Posterior cingulate gyrus (tissue), 11 donors: ENCODE measurements at regions not wholly inside any gene's neighbourhood (a gene's known extent, or its start where the extent isn't known, plus 50 kb on each side); places are given as distances from the start of the nearest gene placed in this dataset.
"Not testable (repeated sequence)": the region's sequence is repeated elsewhere in the genome, so short reads cannot be mapped to it uniquely, and the experiment has no call there.

Experiments used
- DNase-seq, 10 donors: peaks; one replicate each; pipeline versions ENCODE4 v3.0.0 to v3.0.0-alpha.2; 2020 to 2021; ENCODE audit warnings: mixed read lengths in 3 of 10
- intact Hi-C: fragments of 100-400 bp; cut with DNase I; formaldehyde crosslinking; loops from one replicate; pipeline ENCODE4 v1.15.1; 2023

DNA sequence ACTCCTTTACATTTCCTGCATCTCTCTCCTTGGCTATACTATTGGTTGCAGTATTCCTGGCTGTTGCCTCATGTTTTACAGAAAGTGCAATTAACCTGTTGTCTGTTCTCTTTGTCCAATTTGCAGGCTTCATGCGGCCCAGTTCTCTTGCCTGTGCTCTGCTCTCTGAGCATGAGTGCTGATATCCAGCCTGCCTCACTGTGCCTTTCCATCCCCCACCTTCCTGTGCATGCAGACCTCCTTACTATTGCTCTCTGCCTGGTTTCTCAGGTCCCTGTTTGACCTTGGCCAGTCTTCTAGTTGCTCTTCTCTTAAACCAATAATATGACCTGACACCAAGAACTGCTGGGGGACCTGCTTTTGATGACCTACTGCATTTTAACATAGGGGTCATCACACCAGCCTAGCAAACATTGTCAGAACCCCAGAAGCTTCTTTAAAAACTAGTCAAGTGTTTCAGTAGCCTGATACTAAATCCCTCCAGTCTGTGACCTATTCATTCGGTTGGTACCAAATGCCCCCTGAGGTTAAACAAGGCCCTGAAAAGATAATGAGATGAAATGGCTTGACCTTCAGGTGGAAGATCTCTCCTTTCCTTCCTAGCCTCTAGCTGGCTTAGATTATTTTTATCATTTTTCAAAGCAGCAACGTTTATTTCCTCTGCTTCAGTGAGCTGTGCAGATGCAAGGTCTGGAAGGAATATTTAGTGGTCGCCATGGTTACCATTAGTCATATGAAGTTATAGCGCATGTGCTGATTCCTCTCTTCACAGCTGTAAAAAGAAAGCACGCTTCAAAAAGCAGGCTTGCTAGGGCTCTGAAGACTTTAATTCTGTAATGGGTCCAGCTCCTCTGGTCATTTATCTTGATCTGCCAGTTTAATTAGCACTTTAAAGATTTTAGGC lies 216.5 kb downstream of the PHLDA1 start:
- peak in 1 of 10 donors; percentile 63 for DNase-seq

GRCh38 chr12:75813072-75813471 lies 218.5 kb downstream of the PHLDA1 start:
- intact Hi-C loops = no loop called here
- DNase-seq = no peak

More for the DNA sequence above, 216.5 kb downstream of the PHLDA1 start:
- intact Hi-C loops = no loop called here

- DNase-seq = peak in 1 of 10 donors; percentile 33
- intact Hi-C loops = no loop called here
Observed at GRCh38 chr12:75812271-75813018, 219.1 kb downstream of the PHLDA1 start.

GRCh38 chr12:75809746-75810145 lies 221.8 kb downstream of the PHLDA1 start:
- DNase-seq = no peak
- intact Hi-C loops = no loop called here

GRCh38 chr12:75807494-75807893 lies 224.1 kb downstream of the PHLDA1 start:
- intact Hi-C loops = no loop called here
- no peak for DNase-seq

- intact Hi-C loops = no loop called here
Observed at GRCh38 chr12:75805905-75806304, 225.7 kb downstream of the PHLDA1 start.

GRCh38 chr12:75805320-75805719 lies 226.3 kb downstream of the PHLDA1 start:
- DNase-seq = no peak
- intact Hi-C loops = no loop called here

More at GRCh38 chr12:75805905-75806304, 225.7 kb downstream of the PHLDA1 start:
- no peak for DNase-seq

DNA sequence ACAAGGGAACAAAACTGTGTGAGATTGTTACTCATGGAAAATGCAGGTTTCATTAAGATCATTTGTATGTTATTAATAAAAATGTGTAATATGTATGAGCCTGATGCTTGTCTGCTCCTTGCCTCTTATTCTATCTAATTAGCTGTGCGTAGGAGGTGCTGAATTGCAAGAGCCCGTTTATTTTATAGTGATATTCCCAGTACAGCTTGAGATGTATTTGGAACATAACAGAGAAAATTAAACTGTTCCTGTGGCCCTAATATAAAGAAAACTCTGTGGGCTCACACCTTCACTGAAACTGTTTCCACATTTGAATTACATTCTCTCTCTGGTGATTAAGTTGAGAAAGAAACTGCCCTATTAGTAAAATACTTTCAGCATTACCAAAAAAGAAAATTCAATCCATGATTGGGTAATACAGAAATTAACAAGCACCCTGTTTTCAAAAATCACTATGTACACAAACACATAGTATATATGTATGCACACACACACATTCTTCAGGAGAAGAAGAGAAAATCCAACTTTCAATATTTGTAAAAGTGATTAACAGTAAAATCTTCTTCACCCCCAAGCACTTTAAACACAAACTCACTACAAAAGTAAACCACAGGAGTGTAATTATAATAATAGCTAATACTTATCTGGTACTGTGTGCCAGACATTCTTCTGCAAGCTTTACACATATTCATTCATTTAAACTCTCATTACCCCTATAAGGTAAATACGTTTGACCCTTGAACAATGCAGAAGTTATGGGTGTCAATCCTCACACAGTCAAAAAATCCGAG lies 233.2 kb downstream of the PHLDA1 start:
- intact Hi-C loops = no loop called here
- DNase-seq = no peak

- intact Hi-C loops = no loop called here
- no peak for DNase-seq
Observed at GRCh38 chr12:75795125-75795524, 236.5 kb downstream of the PHLDA1 start.

DNA sequence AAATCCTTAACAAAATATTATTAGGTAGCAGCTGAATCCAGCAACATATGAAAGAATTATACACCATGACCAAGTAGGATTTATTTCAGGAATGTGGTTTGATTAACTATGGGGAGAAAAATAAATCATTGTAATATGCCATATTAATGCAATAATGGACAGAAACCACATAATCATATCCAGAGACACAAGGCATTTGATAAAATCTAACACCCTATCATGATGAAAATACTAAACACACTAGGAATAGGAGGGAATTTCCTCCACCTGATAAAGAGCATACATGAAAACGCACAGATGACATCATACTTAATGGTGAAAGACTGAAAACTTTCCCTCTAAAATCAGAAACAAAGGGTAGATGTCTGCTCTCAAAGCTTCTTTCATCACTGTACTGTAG lies 238.9 kb downstream of the PHLDA1 start:
- intact Hi-C loops = no loop called here
- no peak for DNase-seq

GRCh38 chr12:75790219-75790618 lies 241.4 kb downstream of the PHLDA1 start:
- intact Hi-C loops = no loop called here
- DNase-seq = no peak

- intact Hi-C loops = not testable (repeated sequence)
Observed at GRCh38 chr12:75787146-75787545, 244.4 kb downstream of the PHLDA1 start.

GRCh38 chr12:75786070-75786469 lies 245.5 kb downstream of the PHLDA1 start:
- no peak for DNase-seq
- intact Hi-C loops = no loop called here

More at GRCh38 chr12:75787146-75787545, 244.4 kb downstream of the PHLDA1 start:
- DNase-seq = not testable (repeated sequence)

GRCh38 chr12:75784591-75784990 lies 247.0 kb downstream of the PHLDA1 start:
- intact Hi-C loops = no loop called here
- DNase-seq = peak in 9 of 10 donors; percentile 32 to 91 (median 50)

GRCh38 chr12:75783093-75783877 lies 248.3 kb downstream of the PHLDA1 start:
- DNase-seq = peak in 1 of 10 donors; percentile 76
- intact Hi-C loops = no loop called here

DNA sequence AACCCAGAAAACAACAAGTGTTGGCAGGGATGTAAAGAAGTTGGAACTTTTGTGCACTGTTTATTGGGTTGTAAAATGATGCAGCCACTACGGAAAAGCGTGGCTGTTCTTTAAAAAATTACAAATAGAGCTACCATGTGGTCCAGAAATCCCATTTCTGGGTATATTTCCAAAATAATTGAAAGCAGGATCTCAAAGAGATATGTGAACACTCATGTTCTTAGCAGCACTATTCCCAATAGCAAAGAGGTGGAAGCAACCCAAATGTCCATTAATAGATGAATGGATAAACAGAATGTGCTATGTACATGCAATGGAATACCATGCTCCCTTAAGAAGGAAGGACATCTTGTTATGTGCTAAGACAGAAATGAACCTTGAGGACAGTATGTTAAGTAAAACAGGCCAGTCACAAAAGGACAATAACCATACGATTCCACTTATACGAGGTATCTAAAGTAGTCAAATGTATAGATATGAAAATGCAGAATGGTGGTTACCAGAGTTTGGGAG lies 249.5 kb downstream of the PHLDA1 start:
- intact Hi-C loops = no loop called here
- no peak for DNase-seq

GRCh38 chr12:75781532-75782046 lies 250.0 kb downstream of the PHLDA1 start:
- intact Hi-C loops = no loop called here
- DNase-seq = no peak

GRCh38 chr12:75779891-75780496 lies 251.6 kb downstream of the PHLDA1 start:
- intact Hi-C loops = no loop called here
- no peak for DNase-seq
